Ureter (tissue), 1 donor: ENCODE measurements at regions not wholly inside any gene's neighbourhood (a gene's known extent, or its start where the extent isn't known, plus 50 kb on each side); places are given as distances from the start of the nearest gene placed in this dataset.
"Not testable (repeated sequence)": the region's sequence is repeated elsewhere in the genome, so short reads cannot be mapped to it uniquely, and the experiment has no call there.

Experiments used
- DNase-seq: peaks from one replicate; pipeline ENCODE4 v3.0.0-alpha.2; 2020; ENCODE audit warnings: low spot score
- donor health status: DM: yes; HTN: yes; CAD: no.

GRCh38 chr10:11691319-11691755 lies 50.8 kb upstream of the ECHDC3 start:
- DNase-seq: no peak

- no peak for DNase-seq
Observed at GRCh38 chr10:11689945-11690736, 52.0 kb upstream of the ECHDC3 start.

GRCh38 chr10:11688448-11688795 lies 53.8 kb upstream of the ECHDC3 start:
- not testable (repeated sequence) for DNase-seq

GRCh38 chr10:11687779-11688447 lies 54.3 kb upstream of the ECHDC3 start:
- peak; percentile 78 for DNase-seq

GRCh38 chr10:11687357-11687771 lies 54.8 kb upstream of the ECHDC3 start:
- peak; percentile 66 for DNase-seq

GRCh38 chr10:11685787-11686218 lies 56.4 kb upstream of the ECHDC3 start:
- DNase-seq: peak; percentile 80

GRCh38 chr10:11684717-11685645 lies 57.2 kb upstream of the ECHDC3 start:
- peak; percentile 71 for DNase-seq

GRCh38 chr10:11684341-11684716 lies 57.9 kb upstream of the ECHDC3 start:
- DNase-seq: not testable (repeated sequence)

GRCh38 chr10:11683529-11684320 lies 58.5 kb upstream of the ECHDC3 start:
- no peak for DNase-seq

GRCh38 chr10:11682851-11683250 lies 59.3 kb upstream of the ECHDC3 start:
- no peak for DNase-seq

- no peak for DNase-seq
Observed at GRCh38 chr10:11682267-11682683, 59.9 kb upstream of the ECHDC3 start.

GRCh38 chr10:11680496-11680895 lies 61.7 kb upstream of the ECHDC3 start:
- DNase-seq: no peak

- no peak for DNase-seq
Observed at GRCh38 chr10:11679946-11680345, 62.2 kb upstream of the ECHDC3 start.

- DNase-seq: no peak
Observed at GRCh38 chr10:11678074-11678793, 63.9 kb upstream of the ECHDC3 start.

- no peak for DNase-seq
Observed at GRCh38 chr10:11677480-11677879, 64.7 kb upstream of the ECHDC3 start.

- DNase-seq: no peak
Observed at GRCh38 chr10:11673346-11674280, 62.2 kb upstream of the USP6NL start.

GRCh38 chr10:11672836-11673235 lies 61.4 kb upstream of the USP6NL start:
- no peak for DNase-seq

- no peak for DNase-seq
Observed at GRCh38 chr10:11670381-11670780, 58.9 kb upstream of the USP6NL start.

GRCh38 chr10:11668847-11669610 lies 57.6 kb upstream of the USP6NL start:
- DNase-seq: no peak
